GM13976 (cell line): ENCODE measurements at regions not wholly inside any gene's neighbourhood (a gene's known extent, or its start where the extent isn't known, plus 50 kb on each side); places are given as distances from the start of the nearest gene placed in this dataset.

Experiments used
- DNase-seq: peaks from one replicate; pipeline ENCODE4 v3.0.0; 2012; ENCODE audit warnings: low spot score
- CTCF ChIP-seq: IDR thresholded peaks from 2 replicates; pipeline ENCODE4 v1.5.1; 2012; ENCODE audit warnings: borderline replicate concordance, mild to moderate bottlenecking; ENCODE audit not compliant: insufficient read depth; ENCODE audit errors: extremely low read depth, missing control alignments, control extremely low read depth
- in situ Hi-C: fragments of 300-500 bp; cut with MboI; formaldehyde crosslinking; loops from one replicate; pipeline ENCODE4 v1.12.0; 2022; ENCODE audit warnings: low sequenced_read_pairs, mixed read lengths, inconsistent platforms; ENCODE audit not compliant: unreplicated experiment

DNA sequence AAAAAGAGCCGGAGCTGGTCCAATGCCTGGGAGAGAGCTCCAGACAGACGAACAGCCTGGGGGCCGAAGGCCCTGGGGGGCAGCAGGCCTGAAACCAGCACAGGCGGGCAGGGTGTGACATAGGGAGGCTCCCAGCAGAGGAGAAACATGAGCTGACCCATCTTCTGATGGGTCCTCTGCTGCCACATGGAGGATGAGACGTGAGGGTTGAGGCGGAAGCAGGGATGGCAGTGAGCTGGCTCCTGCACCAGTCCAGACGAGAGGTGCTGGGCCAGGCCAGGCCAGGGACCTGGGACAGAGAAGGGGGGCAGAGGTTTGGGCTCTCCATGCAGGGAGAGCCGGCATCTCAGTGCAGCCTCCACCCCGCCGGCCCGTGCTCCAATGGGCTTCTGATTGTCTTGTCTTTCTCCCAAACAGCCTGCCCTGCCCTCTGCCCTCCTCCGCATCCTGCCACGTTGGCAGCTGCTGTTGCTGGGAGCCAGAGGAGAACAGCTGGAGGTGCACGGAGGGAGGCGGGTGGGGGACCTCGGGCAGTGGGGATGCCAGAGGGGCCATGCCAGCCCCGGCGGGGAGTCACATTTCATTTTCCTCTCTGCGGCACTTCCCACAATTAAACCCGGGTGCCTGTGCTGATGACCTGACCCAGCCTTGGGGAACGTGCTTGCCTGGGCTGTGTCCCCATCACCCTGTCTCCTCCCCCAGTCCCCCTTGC, 139.1 kb upstream of the GSE1 start:
- TF ChIP-seq CTCF: no peak
- no peak for DNase-seq
- in situ Hi-C loops: no loop called here

DNA sequence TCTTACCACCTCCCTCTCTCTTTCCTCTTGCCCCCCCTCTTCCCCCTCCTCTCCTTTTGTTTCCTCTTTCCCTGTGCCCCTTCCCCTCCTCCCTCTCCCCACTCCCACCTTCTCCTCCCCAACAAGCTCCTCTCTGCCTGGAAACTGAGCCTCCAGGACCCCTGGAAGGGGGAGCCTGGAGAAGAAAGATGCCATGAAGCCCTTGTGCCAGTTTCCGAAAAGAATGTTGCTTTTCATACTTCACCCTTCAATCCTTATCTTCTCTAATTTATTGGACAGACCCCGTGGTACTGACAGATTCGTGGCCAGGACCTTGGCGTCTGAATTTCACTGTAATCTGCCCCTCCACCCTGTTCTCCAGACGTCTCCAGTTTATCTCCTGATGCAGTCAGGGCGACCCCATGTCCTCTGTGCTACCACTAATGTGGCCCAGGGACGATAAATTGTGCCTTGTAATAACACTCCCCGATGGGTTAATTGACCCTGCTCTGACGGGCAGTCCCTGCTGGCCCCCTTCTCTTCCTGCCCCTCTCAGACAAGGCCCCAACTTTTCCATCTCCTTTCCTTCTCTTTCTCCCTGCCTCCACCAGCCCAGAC, 138.4 kb upstream of the GSE1 start:
- DNase-seq: no peak
- in situ Hi-C loops: no loop called here
- no peak for TF ChIP-seq CTCF

DNA sequence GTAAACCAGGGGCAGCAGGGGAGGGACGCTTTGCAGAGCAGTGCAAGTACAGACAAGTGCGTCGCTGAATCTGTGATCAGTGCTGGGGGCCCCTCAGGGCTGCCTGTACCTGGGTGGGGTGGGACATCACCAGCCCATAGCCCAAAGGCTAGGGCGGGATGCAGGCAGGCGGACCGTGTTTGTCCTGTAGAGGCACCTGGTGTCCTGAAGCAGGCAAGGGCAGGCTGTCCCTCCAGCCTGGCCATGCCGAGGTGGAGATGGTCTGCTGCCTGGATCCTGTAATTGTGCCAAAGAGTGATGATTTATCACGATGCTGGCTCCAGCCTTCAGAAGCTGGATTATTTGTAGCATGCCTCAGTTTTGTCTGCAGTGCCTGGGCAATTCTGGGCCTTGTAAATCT, 137.9 kb upstream of the GSE1 start:
- no peak for TF ChIP-seq CTCF
- in situ Hi-C loops: no loop called here
- DNase-seq: no peak

DNA sequence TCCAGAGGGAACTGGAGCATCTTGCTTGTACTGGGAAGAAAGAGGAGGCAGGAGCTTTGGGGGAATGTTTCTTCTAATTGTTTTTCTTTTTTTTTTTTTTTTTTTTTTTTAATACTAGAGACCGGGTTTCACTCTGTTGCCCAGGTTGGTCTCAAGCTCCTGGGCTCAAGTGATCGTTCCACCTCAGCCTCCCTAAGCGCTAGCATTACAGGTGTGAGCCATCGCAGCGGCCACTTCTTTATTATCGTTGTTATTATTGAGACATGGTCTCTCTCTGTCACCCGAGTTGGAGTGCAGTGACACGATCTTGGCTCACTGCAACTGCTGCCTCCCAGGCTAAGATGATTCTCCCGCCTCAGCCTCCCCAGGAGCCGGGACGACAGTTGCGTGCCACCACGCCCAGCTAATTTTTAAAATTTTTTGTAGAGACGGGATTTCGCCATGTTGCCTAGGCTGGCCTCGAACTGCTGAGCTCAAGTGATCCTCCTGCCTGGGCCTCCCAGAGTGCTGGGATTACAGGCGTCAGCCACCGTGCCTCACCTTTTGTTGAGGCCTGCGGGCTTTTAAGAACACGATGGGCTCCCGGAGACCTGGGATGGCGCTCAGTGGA, 137.3 kb upstream of the GSE1 start:
- DNase-seq: no peak
- TF ChIP-seq CTCF: no peak
- in situ Hi-C loops: no loop called here

DNA sequence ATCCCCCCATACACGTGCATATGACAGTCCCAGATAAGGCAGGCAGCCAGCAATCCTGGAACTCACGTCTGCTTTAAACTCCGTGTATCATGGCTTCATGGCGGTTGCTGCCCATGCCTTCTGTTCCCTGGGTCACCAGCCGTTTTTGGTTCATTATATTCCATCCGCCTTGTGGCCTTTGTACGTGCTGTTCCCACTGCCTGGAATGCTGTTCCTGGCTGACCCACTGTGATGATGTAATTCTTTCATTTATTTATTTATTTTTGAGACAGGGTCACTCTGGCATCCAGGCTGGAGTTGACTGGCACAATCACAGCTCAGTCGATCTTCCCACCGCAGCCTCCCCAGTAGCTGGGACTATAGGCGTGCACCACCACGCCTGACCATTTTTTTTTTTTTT, 136.7 kb upstream of the GSE1 start:
- DNase-seq: no peak
- TF ChIP-seq CTCF: no peak
- in situ Hi-C loops: no loop called here

- no peak for TF ChIP-seq CTCF
- in situ Hi-C loops: no loop called here
- DNase-seq: no peak
Measured at GRCh38 chr16:85477801-85478363, 135.2 kb upstream of the GSE1 start.
